ENCODE measurements at regions not wholly inside any gene's neighbourhood (a gene's known extent, or its start where the extent isn't known, plus 50 kb on each side); places are given as distances from the start of the nearest gene placed in this dataset.

GRCh38 chr1:220970311-220970710 is 91.1 kb downstream of the HLX start:
- TF ChIP-seq EZH2 (IDR thresholded peaks at IDR 0.05; ENCODE audit: low read length) = no peak
- TF ChIP-seq, protein P1, sequence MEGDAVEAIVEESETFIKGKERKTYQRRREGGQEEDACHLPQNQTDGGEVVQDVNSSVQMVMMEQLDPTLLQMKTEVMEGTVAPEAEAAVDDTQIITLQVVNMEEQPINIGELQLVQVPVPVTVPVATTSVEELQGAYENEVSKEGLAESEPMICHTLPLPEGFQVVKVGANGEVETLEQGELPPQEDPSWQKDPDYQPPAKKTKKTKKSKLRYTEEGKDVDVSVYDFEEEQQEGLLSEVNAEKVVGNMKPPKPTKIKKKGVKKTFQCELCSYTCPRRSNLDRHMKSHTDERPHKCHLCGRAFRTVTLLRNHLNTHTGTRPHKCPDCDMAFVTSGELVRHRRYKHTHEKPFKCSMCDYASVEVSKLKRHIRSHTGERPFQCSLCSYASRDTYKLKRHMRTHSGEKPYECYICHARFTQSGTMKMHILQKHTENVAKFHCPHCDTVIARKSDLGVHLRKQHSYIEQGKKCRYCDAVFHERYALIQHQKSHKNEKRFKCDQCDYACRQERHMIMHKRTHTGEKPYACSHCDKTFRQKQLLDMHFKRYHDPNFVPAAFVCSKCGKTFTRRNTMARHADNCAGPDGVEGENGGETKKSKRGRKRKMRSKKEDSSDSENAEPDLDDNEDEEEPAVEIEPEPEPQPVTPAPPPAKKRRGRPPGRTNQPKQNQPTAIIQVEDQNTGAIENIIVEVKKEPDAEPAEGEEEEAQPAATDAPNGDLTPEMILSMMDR (optimal IDR thresholded peaks at IDR 0.05 in 1 of 3, IDR thresholded peaks at IDR 0.05 in 1 of 3, conservative IDR thresholded peaks at IDR 0.05 in 1 of 3; ENCODE audit: extremely low read depth in 1 of 3, insufficient read depth in 2 of 3, low read length in 3 of 3) = no peak
